ENCODE measurements at regions not wholly inside any gene's neighbourhood (a gene's known extent, or its start where the extent isn't known, plus 50 kb on each side); places are given as distances from the start of the nearest gene placed in this dataset.
A peak's percentile ranks its signal among the peaks of the same experiment; 100 is the strongest.

DNA sequence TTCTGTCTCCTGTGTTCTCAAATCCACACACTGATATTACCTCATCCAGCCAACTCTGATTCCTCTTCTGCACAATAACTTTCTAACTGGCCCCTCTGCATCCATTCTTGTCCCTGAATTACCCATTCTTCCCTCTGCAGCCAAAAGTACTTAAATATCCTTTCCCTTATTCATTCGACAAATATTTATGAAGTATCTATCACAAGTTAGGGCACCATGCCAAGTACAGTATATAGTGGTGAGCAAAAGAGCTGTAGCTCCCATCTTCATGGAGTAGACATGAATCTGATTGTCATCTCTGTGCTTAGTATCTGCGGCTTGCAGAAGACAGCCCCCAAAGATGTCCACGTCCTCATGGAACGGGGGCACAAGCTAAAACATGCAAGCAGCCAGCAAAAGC, 316.8 kb downstream of the SETD4 start:
- WGBS, 2 donors, result 88 to 89% methylated on average over 4 of the region's 4 CpGs
- H3K27me3 ChIP-seq, result no peaks in the 10 kb centered on the region
- intact Hi-C loops (cut with DNase I), result no loop called here

DNA sequence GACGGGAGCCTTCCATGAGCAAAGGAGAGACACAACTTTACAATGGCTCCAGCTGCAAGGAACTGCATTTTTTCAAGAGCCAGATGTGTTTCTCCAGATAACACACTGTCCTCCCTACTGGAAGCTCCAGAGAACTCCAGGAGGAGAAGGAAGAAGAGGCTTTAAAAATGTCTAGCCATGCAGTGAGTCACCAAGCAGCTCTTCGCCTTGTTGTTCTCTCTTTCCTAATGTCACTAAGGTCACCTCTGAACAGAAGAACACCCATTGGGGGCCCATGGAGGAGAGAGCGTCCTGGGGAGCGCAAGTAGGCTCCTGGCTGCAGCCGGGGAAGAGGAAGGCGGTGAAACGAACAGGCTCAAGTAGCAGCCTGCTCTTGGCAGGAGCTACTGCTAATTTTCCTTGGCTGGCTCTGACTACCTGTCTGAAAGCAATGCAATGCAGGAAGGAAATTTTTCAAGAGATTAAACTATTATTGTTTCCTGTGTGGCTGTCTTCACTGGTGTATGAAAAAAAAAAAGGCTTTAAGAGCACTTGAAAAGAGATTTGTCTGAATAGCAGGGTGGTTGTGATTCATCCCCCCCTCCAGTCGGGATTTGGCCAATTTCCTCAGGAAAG, 321.9 kb downstream of the SETD4 start:
- Histone ChIP-seq H3K4me1 (peaks cover 22 to 30% of the 10 kb centered on the region in 2 donors), H3K27ac (peak overlapping the region; percentile 55 to 75 (median 58)), H3K36me3 (no peaks in the 10 kb centered on the region), H3K27me3 (no peaks in the 10 kb centered on the region), H3K9me3 (no peaks in the 10 kb centered on the region), H3K4me3 (replicated peaks in 1 of 3) (no peak overlapping the region)
- intact Hi-C loops (cut with DNase I), result no loop called here
- peak; percentile 81 to 83 for DNase-seq
- WGBS, 2 donors, result 13 to 15% methylated on average over 8 of the region's 8 CpGs
- TF ChIP-seq, protein P1, sequence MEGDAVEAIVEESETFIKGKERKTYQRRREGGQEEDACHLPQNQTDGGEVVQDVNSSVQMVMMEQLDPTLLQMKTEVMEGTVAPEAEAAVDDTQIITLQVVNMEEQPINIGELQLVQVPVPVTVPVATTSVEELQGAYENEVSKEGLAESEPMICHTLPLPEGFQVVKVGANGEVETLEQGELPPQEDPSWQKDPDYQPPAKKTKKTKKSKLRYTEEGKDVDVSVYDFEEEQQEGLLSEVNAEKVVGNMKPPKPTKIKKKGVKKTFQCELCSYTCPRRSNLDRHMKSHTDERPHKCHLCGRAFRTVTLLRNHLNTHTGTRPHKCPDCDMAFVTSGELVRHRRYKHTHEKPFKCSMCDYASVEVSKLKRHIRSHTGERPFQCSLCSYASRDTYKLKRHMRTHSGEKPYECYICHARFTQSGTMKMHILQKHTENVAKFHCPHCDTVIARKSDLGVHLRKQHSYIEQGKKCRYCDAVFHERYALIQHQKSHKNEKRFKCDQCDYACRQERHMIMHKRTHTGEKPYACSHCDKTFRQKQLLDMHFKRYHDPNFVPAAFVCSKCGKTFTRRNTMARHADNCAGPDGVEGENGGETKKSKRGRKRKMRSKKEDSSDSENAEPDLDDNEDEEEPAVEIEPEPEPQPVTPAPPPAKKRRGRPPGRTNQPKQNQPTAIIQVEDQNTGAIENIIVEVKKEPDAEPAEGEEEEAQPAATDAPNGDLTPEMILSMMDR (IDR thresholded peaks at IDR 0.05), result no peak
- TF ChIP-seq POLR2A (IDR thresholded peaks at IDR 0.05), result no peak

More for the DNA sequence above, 316.8 kb downstream of the SETD4 start:
- Histone ChIP-seq H3K4me3 (replicated peaks in 1 of 3) (no peak overlapping the region), H3K9me3 (no peaks in the 10 kb centered on the region), H3K27ac (no peak overlapping the region), H3K4me1 (peaks cover 8 to 12% of the 10 kb centered on the region in 2 donors), H3K36me3 (no peaks in the 10 kb centered on the region)
- DNase-seq, result no peak
- TF ChIP-seq, protein P1 (IDR thresholded peaks at IDR 0.05), result no peak
- no peak for TF ChIP-seq POLR2A (IDR thresholded peaks at IDR 0.05)

DNA sequence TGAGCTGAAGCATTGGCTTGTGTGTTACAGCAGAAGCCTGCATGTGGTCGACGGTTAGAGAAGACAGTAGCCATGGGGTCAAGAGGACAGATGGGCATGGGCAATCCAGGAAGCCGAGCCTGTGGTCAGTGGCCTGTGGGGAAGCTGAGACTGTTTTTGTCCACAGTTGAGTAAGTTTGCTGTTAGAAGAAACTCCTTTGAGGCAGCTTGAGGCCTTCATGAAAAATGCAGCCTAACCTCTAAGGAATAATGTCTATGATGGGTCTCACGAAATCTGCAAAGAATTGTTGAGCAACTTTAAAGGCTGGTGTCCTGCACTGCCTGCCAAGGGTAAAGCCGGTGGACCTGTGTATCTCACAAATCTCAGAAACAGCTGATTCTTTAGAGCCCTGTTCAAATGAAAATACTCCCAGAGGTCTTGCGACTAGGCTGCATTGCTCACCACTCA, 322.4 kb downstream of the SETD4 start:
- intact Hi-C loops (cut with DNase I), result no loop called here

DNA sequence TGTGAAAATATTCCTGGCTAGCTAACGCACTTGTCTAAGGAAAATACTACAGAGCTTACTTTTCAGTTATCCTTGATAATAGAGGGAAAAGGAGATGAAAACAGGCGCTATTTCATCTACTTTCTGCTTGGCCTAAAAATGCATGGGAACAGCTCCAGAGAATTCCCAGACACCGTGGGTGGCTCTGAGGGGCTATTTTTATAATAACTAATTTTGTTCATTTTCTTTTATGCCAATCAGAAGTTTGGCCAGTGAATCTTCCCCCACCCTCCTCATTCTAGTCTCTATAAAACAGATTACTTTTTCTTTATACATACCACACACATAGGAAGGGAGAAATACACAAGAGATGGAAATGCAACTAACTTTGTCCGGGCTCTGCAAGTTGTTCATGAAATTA, 322.9 kb downstream of the SETD4 start:
- intact Hi-C loops (cut with DNase I), result no loop called here
- DNase-seq, result no peak
- peak overlapping the region in 2 of 3 donors; percentile 55 to 75 for H3K27ac ChIP-seq
- no peaks in the 10 kb centered on the region for H3K9me3 ChIP-seq
- no peak for TF ChIP-seq POLR2A (IDR thresholded peaks at IDR 0.05)
- TF ChIP-seq, protein P1 (IDR thresholded peaks at IDR 0.05), result no peak
- H3K36me3 ChIP-seq, result no peaks in the 10 kb centered on the region
- WGBS, 2 donors, result 72 to 78% methylated on average over 4 of the region's 4 CpGs
- no peaks in the 10 kb centered on the region for H3K27me3 ChIP-seq
- no peak overlapping the region for H3K4me3 ChIP-seq (replicated peaks in 1 of 3)
- peaks cover 22 to 30% of the 10 kb centered on the region in 2 donors for H3K4me1 ChIP-seq

More for the DNA sequence above, 322.4 kb downstream of the SETD4 start:
- H3K4me1 ChIP-seq, result peaks cover 22 to 30% of the 10 kb centered on the region in 2 donors
- H3K9me3 ChIP-seq, result no peaks in the 10 kb centered on the region
- peak overlapping the region; percentile 47 to 75 (median 55) for H3K27ac ChIP-seq
- TF ChIP-seq POLR2A (IDR thresholded peaks at IDR 0.05), result no peak
- TF ChIP-seq, protein P1 (IDR thresholded peaks at IDR 0.05), result no peak
- 22 to 24% methylated on average over 6 of the region's 6 CpGs for WGBS, 2 donors
- no peaks in the 10 kb centered on the region for H3K27me3 ChIP-seq
- H3K36me3 ChIP-seq, result no peaks in the 10 kb centered on the region
- peak; percentile 23 to 29 for DNase-seq
- H3K4me3 ChIP-seq (replicated peaks in 1 of 3), result no peak overlapping the region

DNA sequence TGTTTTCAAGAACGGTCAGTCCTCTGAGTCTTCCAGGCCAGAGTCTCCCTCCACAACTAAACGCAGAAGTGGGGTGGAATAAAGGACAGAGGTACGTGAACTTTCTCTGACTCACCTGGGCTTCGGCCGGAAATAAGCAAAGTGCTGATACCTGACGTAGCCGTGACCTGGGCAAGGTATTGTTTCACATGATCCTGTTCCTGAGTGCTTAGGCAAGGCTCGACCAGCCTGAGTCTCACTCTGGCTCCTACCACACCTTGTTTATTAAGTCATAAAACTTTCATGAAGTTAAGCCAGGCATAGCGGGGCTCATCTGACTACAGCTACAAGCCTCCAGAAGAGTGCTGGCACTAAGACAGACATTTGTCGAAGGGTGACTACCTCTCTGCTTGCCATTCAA, 327.5 kb downstream of the SETD4 start:
- DNase-seq, result peak in 1 of 2 donors; percentile 6
- H3K4me3 ChIP-seq (replicated peaks in 1 of 3), result no peak overlapping the region
- TF ChIP-seq, protein P1 (IDR thresholded peaks at IDR 0.05), result no peak
- TF ChIP-seq POLR2A (IDR thresholded peaks at IDR 0.05), result no peak
- no peaks in the 10 kb centered on the region for H3K27me3 ChIP-seq
- 87% methylated on average over 10 of the region's 10 CpGs for WGBS, 2 donors
- no peaks in the 10 kb centered on the region for H3K36me3 ChIP-seq
- intact Hi-C loops (cut with DNase I), result no loop called here
- H3K27ac ChIP-seq, result no peak overlapping the region
- no peaks in the 10 kb centered on the region for H3K9me3 ChIP-seq
- H3K4me1 ChIP-seq, result peaks cover 6 to 11% of the 10 kb centered on the region in 2 donors

All from thyroid gland (tissue), 4 donors.